ENCODE measurements at regions not wholly inside any gene's neighbourhood (a gene's known extent, or its start where the extent isn't known, plus 50 kb on each side); places are given as distances from the start of the nearest gene placed in this dataset.

- no peak for TF ChIP-seq CTCF (IDR thresholded peaks at IDR 0.05; ENCODE audit: low read depth, low read length, missing control alignments)
- no peak overlapping the region for H3K4me3 ChIP-seq (ENCODE audit: low read depth, low read length)
- H3K36me3 ChIP-seq (replicated peaks): no peaks in the 10 kb centered on the region
- H3K27ac ChIP-seq: no peak overlapping the region
- H3K27me3 ChIP-seq (replicated peaks): no peaks in the 10 kb centered on the region
- DNase-seq: no peak
- in situ Hi-C loops (cut with HindIII; ENCODE audit: low pct_ligation_motif_present, low sequenced_read_pairs): no loop called here
Observed at GRCh38 chr4:107130157-107130556, 94.0 kb upstream of the DKK2 start.

- no peak overlapping the region for H3K27ac ChIP-seq
- no peaks in the 10 kb centered on the region for H3K27me3 ChIP-seq (replicated peaks)
- in situ Hi-C loops (cut with HindIII; ENCODE audit: low pct_ligation_motif_present, low sequenced_read_pairs): no loop called here
- DNase-seq: no peak
- no peaks in the 10 kb centered on the region for H3K36me3 ChIP-seq (replicated peaks)
- no peak for TF ChIP-seq CTCF (IDR thresholded peaks at IDR 0.05; ENCODE audit: low read depth, low read length, missing control alignments)
- H3K4me3 ChIP-seq (ENCODE audit: low read depth, low read length): no peak overlapping the region
Observed at GRCh38 chr4:107129611-107130010, 93.5 kb upstream of the DKK2 start.

- no peak overlapping the region for H3K27ac ChIP-seq
- H3K4me3 ChIP-seq (ENCODE audit: low read depth, low read length): no peak overlapping the region
- in situ Hi-C loops (cut with HindIII; ENCODE audit: low pct_ligation_motif_present, low sequenced_read_pairs): no loop called here
- H3K36me3 ChIP-seq (replicated peaks): no peaks in the 10 kb centered on the region
- H3K27me3 ChIP-seq (replicated peaks): no peaks in the 10 kb centered on the region
- no peak for TF ChIP-seq CTCF (IDR thresholded peaks at IDR 0.05; ENCODE audit: low read depth, low read length, missing control alignments)
- DNase-seq: no peak
Observed at GRCh38 chr4:107129076-107129475, 93.0 kb upstream of the DKK2 start.

- in situ Hi-C loops (cut with HindIII; ENCODE audit: low pct_ligation_motif_present, low sequenced_read_pairs): no loop called here
- TF ChIP-seq CTCF (IDR thresholded peaks at IDR 0.05; ENCODE audit: low read depth, low read length, missing control alignments): no peak
- Histone ChIP-seq H3K27me3 (replicated peaks) (no peaks in the 10 kb centered on the region), H3K4me3 (ENCODE audit: low read depth, low read length) (no peak overlapping the region), H3K36me3 (replicated peaks) (no peaks in the 10 kb centered on the region), H3K27ac (no peak overlapping the region)
- no peak for DNase-seq
Observed at GRCh38 chr4:107128116-107128515, 92.0 kb upstream of the DKK2 start.

GRCh38 chr4:107125496-107125895 is 89.4 kb upstream of the DKK2 start:
- Histone ChIP-seq H3K36me3 (replicated peaks) (no peaks in the 10 kb centered on the region), H3K4me3 (ENCODE audit: low read depth, low read length) (no peak overlapping the region), H3K27ac (no peak overlapping the region), H3K27me3 (replicated peaks) (no peaks in the 10 kb centered on the region)
- in situ Hi-C loops (cut with HindIII; ENCODE audit: low pct_ligation_motif_present, low sequenced_read_pairs): no loop called here
- TF ChIP-seq CTCF (IDR thresholded peaks at IDR 0.05; ENCODE audit: low read depth, low read length, missing control alignments): no peak
- DNase-seq: no peak

- in situ Hi-C loops (cut with HindIII; ENCODE audit: low pct_ligation_motif_present, low sequenced_read_pairs): no loop called here
- no peak overlapping the region for H3K4me3 ChIP-seq (ENCODE audit: low read depth, low read length)
- no peaks in the 10 kb centered on the region for H3K27me3 ChIP-seq (replicated peaks)
- H3K27ac ChIP-seq: no peak overlapping the region
- no peaks in the 10 kb centered on the region for H3K36me3 ChIP-seq (replicated peaks)
- TF ChIP-seq CTCF (IDR thresholded peaks at IDR 0.05; ENCODE audit: low read depth, low read length, missing control alignments): no peak
- no peak for DNase-seq
Observed at GRCh38 chr4:107122736-107123135, 86.6 kb upstream of the DKK2 start.
